SH-SY5Y (cell line): ENCODE measurements at regions not wholly inside any gene's neighbourhood (a gene's known extent, or its start where the extent isn't known, plus 50 kb on each side); places are given as distances from the start of the nearest gene placed in this dataset.

Experiments
- GATA2 ChIP-seq: IDR thresholded peaks from 2 replicates; pipeline ENCODE4 v1.6.1; 2011; ENCODE audit warnings: mild to moderate bottlenecking, low read depth, low read length
- GATA3 ChIP-seq: IDR thresholded peaks from 2 replicates; pipeline ENCODE4 v1.6.1; 2011; ENCODE audit warnings: low read depth, mild to moderate bottlenecking, low read length, moderate library complexity

GRCh38 chr3:124044956-124045355, 53.0 kb upstream of the ROPN1 start:
- TF ChIP-seq GATA2 = no peak
- TF ChIP-seq GATA3 = no peak
